ENCODE measurements at regions not wholly inside any gene's neighbourhood (a gene's known extent, or its start where the extent isn't known, plus 50 kb on each side); places are given as distances from the start of the nearest gene placed in this dataset.

DNA sequence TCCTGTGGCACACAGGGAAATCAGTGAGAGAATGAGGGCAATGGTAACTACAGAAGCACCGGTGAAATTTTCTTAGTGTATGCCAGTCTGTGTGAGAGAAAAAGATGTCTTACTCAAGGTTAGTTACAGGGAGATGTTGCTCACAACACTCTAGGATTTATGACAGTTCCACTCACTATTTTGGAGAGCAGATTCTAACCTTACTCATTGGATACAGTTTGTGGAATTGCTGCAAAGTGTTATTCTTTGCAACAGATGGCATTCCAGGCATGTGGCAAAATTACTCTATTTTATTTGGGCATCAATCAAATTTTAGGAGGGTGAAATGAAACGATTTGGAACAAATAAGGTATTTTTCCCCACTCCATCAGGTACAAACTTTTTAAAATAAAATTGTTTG is 449.1 kb downstream of the PIK3C3 start:
- TF ChIP-seq CTCF (IDR thresholded peaks at IDR 0.05), result no peak
- TF ChIP-seq POLR2A (IDR thresholded peaks at IDR 0.05), result no peak
- TF ChIP-seq POLR2AphosphoS5 (IDR thresholded peaks at IDR 0.05), result no peak
- no peak for TF ChIP-seq EP300 (IDR thresholded peaks at IDR 0.05)

Data from upper lobe of left lung (tissue), 4 donors.